Tibial nerve (tissue), 4 donors: ENCODE measurements at regions not wholly inside any gene's neighbourhood (a gene's known extent, or its start where the extent isn't known, plus 50 kb on each side); places are given as distances from the start of the nearest gene placed in this dataset.

Experiments
- DNase-seq, 2 donors: peaks; one replicate each; pipeline ENCODE4 v3.0.0-alpha.2; 2019; ENCODE audit warnings: low spot score in 2 of 2
- H3K27ac ChIP-seq, 4 donors: fragments of 200-600 bp; sonication (generic) in 3 of 4; one replicate each; pipeline ENCODE4 v1.5.1; 2017 to 2019; ENCODE audit warnings: mild to moderate bottlenecking in 1 of 4
- H3K27me3 ChIP-seq, 2 donors: fragments of 200-600 bp; sonication (generic) in 1 of 2; one replicate each; pipeline versions ENCODE4 v1.5.1 to v1.6.0; 2017 to 2019
- H3K36me3 ChIP-seq, 3 donors: fragments of 200-600 bp; sonication (generic); one replicate each; pipeline ENCODE4 v1.5.1; 2018 to 2019
- H3K4me1 ChIP-seq, 4 donors: fragments of 200-600 bp; sonication (generic) in 3 of 4; one replicate each; pipeline ENCODE4 v1.5.1; 2017 to 2019
- H3K4me3 ChIP-seq, 4 donors: fragments of 200-600 bp; sonication (generic) in 3 of 4; one replicate each; pipeline ENCODE4 v1.5.1; 2017 to 2019; ENCODE audit warnings: mild to moderate bottlenecking in 1 of 4, moderate library complexity in 1 of 4
- H3K9me3 ChIP-seq, 4 donors: fragments of 200-600 bp; sonication (generic) in 3 of 4; one replicate each; pipeline ENCODE4 v1.5.1; 2017 to 2019
- EP300 ChIP-seq, 2 donors: sonication (generic); formaldehyde crosslinking; IDR thresholded peaks; one replicate each; pipeline ENCODE4 v1.6.1; 2017; ENCODE audit warnings: antibody characterized with exemption in 2 of 2, mild to moderate bottlenecking in 1 of 2
- POLR2A ChIP-seq, 2 donors: fragments of 450-650 bp; IDR thresholded peaks; one replicate each; pipeline ENCODE4 v1.6.1; 2017; ENCODE audit warnings: antibody characterized with exemption in 2 of 2, mild to moderate bottlenecking in 2 of 2, moderate library complexity in 2 of 2
- WGBS, 2 donors: methylation state at CpG; one replicate each; pipeline ENCODE4 v1.1.5; 2018; 5-methylcytosine and 5-hydroxymethylcytosine counted together
- TF ChIP-seq, protein P1 (sequence below), 5 experiments: fragments of 200-600 bp in 3 of 5; fragments of 450-650 bp in 2 of 5; sonication (generic) in 3 of 5; IDR thresholded peaks; one replicate each; pipeline ENCODE4 v1.5.1; 2016 to 2019; ENCODE audit warnings: antibody characterized with exemption in 5 of 5, mild to moderate bottlenecking in 3 of 5, moderate library complexity in 2 of 5

DNA sequence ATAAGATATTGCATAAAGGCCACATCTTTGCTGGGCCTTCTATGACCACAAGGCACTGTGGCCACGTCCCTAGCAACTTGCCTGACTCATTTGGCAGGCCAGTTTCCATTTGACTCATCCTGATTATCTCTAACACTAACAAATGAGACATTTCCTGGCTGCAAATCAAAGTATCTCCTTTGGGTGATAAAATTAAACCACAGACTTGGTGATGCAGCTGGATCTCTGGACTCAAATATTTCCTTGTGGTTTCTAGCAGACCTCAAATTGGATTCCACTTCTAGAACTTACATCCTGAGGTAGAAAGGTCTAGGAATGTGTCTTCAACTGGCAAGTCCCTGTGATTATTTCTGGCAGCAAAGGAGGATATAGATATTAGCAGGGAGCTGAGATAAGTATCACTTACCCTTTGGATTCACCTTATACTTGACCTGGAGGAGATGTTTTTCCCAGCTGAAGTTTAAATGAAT lies 167.9 kb upstream of the NXPH2 start:
- Histone ChIP-seq H3K36me3 (no peaks in the 10 kb centered on the region), H3K27me3 (no peaks in the 10 kb centered on the region), H3K9me3 (no peaks in the 10 kb centered on the region), H3K4me3 (no peak overlapping the region), H3K4me1 (peaks cover 0 to 8% (median 0%) of the 10 kb centered on the region in 4 donors), H3K27ac (no peak overlapping the region)
- peak in 1 of 2 donors; percentile 41 for TF ChIP-seq EP300 (IDR thresholded peaks at IDR 0.05)
- TF ChIP-seq, protein P1, sequence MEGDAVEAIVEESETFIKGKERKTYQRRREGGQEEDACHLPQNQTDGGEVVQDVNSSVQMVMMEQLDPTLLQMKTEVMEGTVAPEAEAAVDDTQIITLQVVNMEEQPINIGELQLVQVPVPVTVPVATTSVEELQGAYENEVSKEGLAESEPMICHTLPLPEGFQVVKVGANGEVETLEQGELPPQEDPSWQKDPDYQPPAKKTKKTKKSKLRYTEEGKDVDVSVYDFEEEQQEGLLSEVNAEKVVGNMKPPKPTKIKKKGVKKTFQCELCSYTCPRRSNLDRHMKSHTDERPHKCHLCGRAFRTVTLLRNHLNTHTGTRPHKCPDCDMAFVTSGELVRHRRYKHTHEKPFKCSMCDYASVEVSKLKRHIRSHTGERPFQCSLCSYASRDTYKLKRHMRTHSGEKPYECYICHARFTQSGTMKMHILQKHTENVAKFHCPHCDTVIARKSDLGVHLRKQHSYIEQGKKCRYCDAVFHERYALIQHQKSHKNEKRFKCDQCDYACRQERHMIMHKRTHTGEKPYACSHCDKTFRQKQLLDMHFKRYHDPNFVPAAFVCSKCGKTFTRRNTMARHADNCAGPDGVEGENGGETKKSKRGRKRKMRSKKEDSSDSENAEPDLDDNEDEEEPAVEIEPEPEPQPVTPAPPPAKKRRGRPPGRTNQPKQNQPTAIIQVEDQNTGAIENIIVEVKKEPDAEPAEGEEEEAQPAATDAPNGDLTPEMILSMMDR (IDR thresholded peaks at IDR 0.05) = no peak
- DNase-seq = peak; percentile 13 to 63
- WGBS, 2 donors = 0 to 5% methylated on average over 1 of the region's 1 CpG

DNA sequence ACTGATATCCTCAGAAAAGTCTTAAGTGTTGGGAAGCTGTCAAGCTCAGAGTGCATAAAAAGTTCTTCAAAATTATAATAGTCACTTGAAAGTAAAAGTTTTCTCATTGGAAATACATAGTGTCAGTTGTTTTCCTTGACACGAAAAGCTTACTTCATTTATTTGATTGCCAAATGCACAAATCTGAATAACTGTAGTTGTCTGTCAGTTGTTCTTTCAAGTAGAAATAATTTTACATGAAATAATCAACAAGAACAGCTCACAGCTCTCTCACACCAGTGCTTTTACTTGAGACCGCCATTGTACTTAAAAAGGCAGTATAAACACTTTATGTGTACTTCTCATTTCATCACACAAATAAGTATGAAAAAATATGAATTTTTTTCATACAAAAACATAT lies 163.3 kb upstream of the NXPH2 start:
- H3K27ac ChIP-seq = no peak overlapping the region
- WGBS, 2 donors = 84% methylated on average over 2 of the region's 2 CpGs
- TF ChIP-seq EP300 (IDR thresholded peaks at IDR 0.05) (no peak), POLR2A (IDR thresholded peaks at IDR 0.05) (no peak)
- TF ChIP-seq, protein P1 (IDR thresholded peaks at IDR 0.05) = no peak
- H3K36me3 ChIP-seq = no peaks in the 10 kb centered on the region
- no peaks in the 10 kb centered on the region for H3K9me3 ChIP-seq
- H3K4me3 ChIP-seq = no peak overlapping the region
- no peaks in the 10 kb centered on the region for H3K27me3 ChIP-seq
- peaks cover 0 to 7% (median 0%) of the 10 kb centered on the region in 4 donors for H3K4me1 ChIP-seq
- no peak for DNase-seq

DNA sequence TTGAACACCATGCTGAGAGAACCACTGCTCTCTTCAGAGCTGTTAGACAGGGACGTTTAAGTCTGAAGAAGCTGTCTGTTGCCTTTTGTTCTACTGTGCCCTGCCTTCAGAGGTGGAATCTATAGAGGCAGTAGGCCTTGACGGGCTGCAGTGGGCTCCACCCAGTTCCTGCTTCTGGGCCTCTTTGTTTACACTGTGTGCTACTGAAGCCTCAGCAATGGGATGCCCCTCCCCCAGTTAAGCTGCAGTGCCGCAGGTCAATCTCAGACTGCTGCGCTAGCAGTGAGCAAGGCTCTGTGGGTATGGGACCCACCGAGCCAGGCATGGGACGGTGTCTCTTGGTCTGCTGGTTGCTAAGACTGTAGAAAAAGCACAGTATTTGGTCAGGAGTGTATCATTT lies 162.3 kb upstream of the NXPH2 start:
- no peak for DNase-seq
- TF ChIP-seq, protein P1 (IDR thresholded peaks at IDR 0.05) = no peak
- TF ChIP-seq EP300 (IDR thresholded peaks at IDR 0.05) = no peak
- no peak for TF ChIP-seq POLR2A (IDR thresholded peaks at IDR 0.05)
- H3K4me1 ChIP-seq = no peaks in the 10 kb centered on the region
- H3K27me3 ChIP-seq = no peaks in the 10 kb centered on the region
- no peak overlapping the region for H3K4me3 ChIP-seq
- H3K9me3 ChIP-seq = peaks cover 0 to 7% (median 0%) of the 10 kb centered on the region in 4 donors
- H3K36me3 ChIP-seq = no peaks in the 10 kb centered on the region
- WGBS, 2 donors = 72 to 76% methylated on average over 6 of the region's 6 CpGs
- H3K27ac ChIP-seq = no peak overlapping the region

DNA sequence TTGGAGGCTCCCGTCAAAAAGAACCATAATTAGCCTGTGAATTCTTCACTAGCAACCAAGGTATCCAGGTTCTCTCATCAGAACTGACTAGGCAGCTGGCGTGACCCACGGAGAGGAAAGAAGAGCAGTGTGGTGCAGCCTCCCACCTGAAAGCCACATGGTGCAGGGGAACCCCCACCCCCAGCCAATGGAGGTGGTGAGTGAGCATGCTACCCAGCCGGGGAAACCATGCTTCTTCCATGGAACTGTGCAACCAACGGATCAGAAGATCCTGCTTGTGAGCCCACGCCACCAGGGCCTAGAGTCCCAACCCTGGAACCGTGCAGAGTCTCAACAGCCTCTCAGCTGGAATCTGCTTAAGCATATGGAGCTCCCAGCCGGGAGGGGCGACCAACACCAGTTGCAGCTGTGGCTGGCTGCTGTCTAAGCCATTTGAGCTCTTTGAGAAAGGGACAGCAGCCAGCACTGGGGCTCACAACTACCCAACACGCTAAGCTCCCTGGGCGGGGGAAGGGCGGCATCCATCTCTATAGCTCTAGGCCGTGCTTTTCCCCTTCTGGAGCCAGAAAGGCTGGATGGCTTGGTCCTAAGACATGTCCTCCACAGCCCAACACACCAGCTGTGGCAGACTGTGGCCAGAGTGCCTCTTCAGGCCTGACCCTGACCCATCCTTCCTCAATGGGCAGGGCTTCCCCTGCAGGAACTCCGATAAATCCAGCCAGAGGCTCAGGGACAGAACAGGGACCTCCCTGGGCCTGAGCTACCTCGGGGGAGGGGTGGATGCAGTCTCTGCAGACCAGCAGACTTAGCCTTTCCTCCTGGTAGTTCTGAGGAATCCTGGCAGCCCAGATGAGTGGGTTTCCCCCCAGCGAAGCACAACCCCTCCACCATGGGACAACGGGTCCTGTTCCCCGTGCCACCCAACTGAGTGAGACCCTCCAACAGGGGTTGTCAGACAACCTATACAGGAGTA lies 151.4 kb upstream of the NXPH2 start:
- no peak for DNase-seq
- WGBS, 2 donors = 77 to 87% methylated on average over 10 to 18 of the region's 18 CpGs
- no peaks in the 10 kb centered on the region for H3K4me1 ChIP-seq
- no peaks in the 10 kb centered on the region for H3K27me3 ChIP-seq
- H3K27ac ChIP-seq = no peak overlapping the region
- no peaks in the 10 kb centered on the region for H3K36me3 ChIP-seq
- TF ChIP-seq EP300 (IDR thresholded peaks at IDR 0.05) = no peak
- TF ChIP-seq, protein P1 (IDR thresholded peaks at IDR 0.05) = no peak
- no peak for TF ChIP-seq POLR2A (IDR thresholded peaks at IDR 0.05)
- no peak overlapping the region for H3K4me3 ChIP-seq
- no peaks in the 10 kb centered on the region for H3K9me3 ChIP-seq

DNA sequence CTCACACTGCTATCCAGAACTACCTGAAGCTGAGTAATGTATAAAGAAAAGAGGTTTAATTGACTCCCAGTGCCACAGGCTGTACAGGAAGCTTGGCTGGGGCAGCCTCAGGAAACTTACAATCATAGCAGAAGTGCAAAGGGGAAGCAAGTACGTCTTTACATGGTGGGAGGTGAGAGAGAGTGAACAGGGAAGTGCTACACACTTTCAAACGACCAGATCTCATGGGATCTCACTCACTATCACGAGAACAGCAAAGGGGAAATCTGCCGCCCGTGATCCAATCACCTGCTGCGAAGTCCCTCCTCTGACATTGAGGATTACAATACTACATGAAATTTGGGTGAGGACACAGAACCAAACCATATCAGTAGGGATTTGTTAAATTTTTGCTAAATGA lies 150.4 kb upstream of the NXPH2 start:
- H3K9me3 ChIP-seq = no peaks in the 10 kb centered on the region
- DNase-seq = no peak
- H3K4me3 ChIP-seq = no peak overlapping the region
- H3K4me1 ChIP-seq = no peaks in the 10 kb centered on the region
- H3K36me3 ChIP-seq = no peaks in the 10 kb centered on the region
- H3K27ac ChIP-seq = no peak overlapping the region
- WGBS, 2 donors = 74 to 81% methylated on average over 6 of the region's 6 CpGs
- TF ChIP-seq, protein P1 (IDR thresholded peaks at IDR 0.05) = no peak
- TF ChIP-seq POLR2A (IDR thresholded peaks at IDR 0.05) (no peak), EP300 (IDR thresholded peaks at IDR 0.05) (no peak)
- no peaks in the 10 kb centered on the region for H3K27me3 ChIP-seq
